IMR-90 (cell line): ENCODE measurements at regions not wholly inside any gene's neighbourhood (a gene's known extent, or its start where the extent isn't known, plus 50 kb on each side); places are given as distances from the start of the nearest gene placed in this dataset.

ENCODE experiments used
- ATAC-seq: fragments of 200-7000 bp; cut with Tn5 transposase; 2 replicates; pipeline ENCODE4 v1.9.1; 2020; ENCODE audit warnings: low read depth, mild to moderate bottlenecking, moderate library complexity
- BruUV-seq: library from RNA; stranded (reverse); fragments of 400-500 nt; replicated peaks from 2 replicates; lab custom pipeline; 2021; lab: Mats Ljungman, UMichigan
- CTCF ChIA-PET: fragments of 300-600 bp; formaldehyde crosslinking; extraction: SDS; loops from one replicate; lab custom pipeline; 2021; ENCODE audit warnings: antibody characterized with exemption; lab: Yijun Ruan, JAX
- POLR2A ChIA-PET: fragments of 300-600 bp; sonication (Branson Sonifier 250); formaldehyde crosslinking; loops from one replicate; lab custom pipeline; 2022; ENCODE audit warnings: antibody characterized with exemption; ENCODE audit not compliant: unreplicated experiment; lab: Charles Lee
- DNase-seq: peaks from one replicate; pipeline ENCODE4 v3.0.0; 2013
- H2AFZ ChIP-seq: replicated peaks from 2 replicates; pipeline ENCODE3; 2013; ENCODE audit warnings: low read length, mild to moderate bottlenecking; ENCODE audit not compliant: poor library complexity
- H2AK5ac ChIP-seq: 2 replicates; pipeline ENCODE4 v1.6.1; 2013; ENCODE audit warnings: low read depth, low read length, inconsistent platforms
- H2AK9ac ChIP-seq: replicated peaks from 2 replicates; pipeline ENCODE3; 2013; ENCODE audit warnings: mild to moderate bottlenecking, low read depth, low read length, moderate library complexity; ENCODE audit not compliant: poor library complexity
- H2BK120ac ChIP-seq: 2 replicates; pipeline ENCODE4 v1.6.1; 2013; ENCODE audit warnings: low read depth, low read length, inconsistent platforms
- H2BK15ac ChIP-seq: 3 replicates; pipeline ENCODE4 v1.6.1; 2013; ENCODE audit warnings: low read depth, low read length, inconsistent platforms
- H2BK20ac ChIP-seq: 2 replicates; pipeline ENCODE4 v1.6.1; 2013; ENCODE audit warnings: low read depth, mild to moderate bottlenecking, inconsistent platforms, low read length, moderate library complexity
- H2BK5ac ChIP-seq: 2 replicates; pipeline ENCODE4 v1.6.1; 2013; ENCODE audit warnings: mild to moderate bottlenecking, low read depth, low read length, inconsistent platforms; ENCODE audit not compliant: poor library complexity, severe bottlenecking
- H3K14ac ChIP-seq: replicated peaks from 2 replicates; pipeline ENCODE4 v1.6.1; 2013; ENCODE audit warnings: low read depth, low read length, inconsistent platforms
- H3K18ac ChIP-seq: 2 replicates; pipeline ENCODE4 v1.6.1; 2013; ENCODE audit warnings: low read depth, low read length, control low read depth
- H3K23ac ChIP-seq: 2 replicates; pipeline ENCODE4 v1.6.1; 2013; ENCODE audit warnings: low read depth, low read length, inconsistent platforms
- H3K27ac ChIP-seq: 2 replicates; pipeline ENCODE4 v1.5.1; 2013; ENCODE audit warnings: mild to moderate bottlenecking, control low read depth, low read length; ENCODE audit not compliant: insufficient read depth
- H3K27me3 ChIP-seq: 2 replicates; pipeline ENCODE4 v1.6.1; 2013; ENCODE audit warnings: low read length; ENCODE audit not compliant: control insufficient read depth, insufficient read depth
- H3K36me3 ChIP-seq: 2 replicates; pipeline ENCODE4 v1.6.1; 2013; ENCODE audit warnings: low read length, mixed read lengths; ENCODE audit not compliant: control insufficient read depth, insufficient read depth
- H3K4ac ChIP-seq: 2 replicates; pipeline ENCODE4 v1.6.1; 2013; ENCODE audit warnings: low read depth, low read length, inconsistent platforms
- H3K4me1 ChIP-seq: 2 replicates; pipeline ENCODE4 v1.6.1; 2013; ENCODE audit warnings: low read length, mixed read lengths; ENCODE audit not compliant: control insufficient read depth, insufficient read depth
- H3K4me2 ChIP-seq: 2 replicates; pipeline ENCODE4 v1.6.1; 2013; ENCODE audit warnings: low read depth, mild to moderate bottlenecking, control low read depth, low read length, moderate library complexity
- H3K4me3 ChIP-seq: 2 replicates; pipeline ENCODE4 v1.5.1; 2013; ENCODE audit warnings: low read depth, mild to moderate bottlenecking, control low read depth, low read length, moderate library complexity; ENCODE audit not compliant: insufficient read depth
- H3K56ac ChIP-seq: 2 replicates; pipeline ENCODE4 v1.6.1; 2013; ENCODE audit warnings: low read length, inconsistent platforms; ENCODE audit not compliant: insufficient read depth; ENCODE audit errors: extremely low read depth
- H3K79me1 ChIP-seq, 2 experiments: 2 replicates each; pipeline ENCODE4 v1.6.1; 2013; ENCODE audit warnings: low read length in 2 of 2, inconsistent platforms in 1 of 2, low read depth in 1 of 2
- H3K9ac ChIP-seq: 2 replicates; pipeline ENCODE4 v1.6.1; 2013; ENCODE audit warnings: low read depth, low read length, control low read depth
- H3K9me1 ChIP-seq: 2 replicates; pipeline ENCODE4 v1.6.1; 2013; ENCODE audit warnings: low read length, inconsistent platforms; ENCODE audit not compliant: insufficient read depth
- H3K9me3 ChIP-seq: 2 replicates; pipeline ENCODE4 v1.6.1; 2013; ENCODE audit warnings: low read length; ENCODE audit not compliant: control insufficient read depth, insufficient read depth
- H4K20me1 ChIP-seq: 2 replicates; pipeline ENCODE4 v1.6.1; 2013; ENCODE audit warnings: low read length, inconsistent platforms; ENCODE audit not compliant: insufficient read depth
- H4K5ac ChIP-seq: 2 replicates; pipeline ENCODE4 v1.6.1; 2013; ENCODE audit warnings: mild to moderate bottlenecking, low read depth, low read length, control low read depth
- H4K8ac ChIP-seq, 2 experiments: 2 replicates each; pipeline ENCODE4 v1.6.1; 2013; ENCODE audit warnings: low read depth in 2 of 2, low read length in 2 of 2, control low read depth in 1 of 2, inconsistent platforms in 1 of 2
- H4K91ac ChIP-seq: 2 replicates; pipeline ENCODE4 v1.6.1; 2013; ENCODE audit warnings: low read depth, low read length, inconsistent platforms; ENCODE audit not compliant: insufficient read depth
- CEBPB ChIP-seq: IDR thresholded peaks from 2 replicates; pipeline ENCODE4 v1.6.1; 2012; ENCODE audit warnings: low read depth, low read length, improper control_type of control experiment
- FOS ChIP-seq: fragments of 150-350 bp; IDR thresholded peaks from 2 replicates; pipeline ENCODE4 v1.6.1; 2016; ENCODE audit warnings: low read depth, low read length
- whole genome bisulfite sequencing, 2 experiments: methylation state at CpG; one replicate each; pipeline versions ENCODE4 v1.1.5 to v1.1.7; 2013; ENCODE audit warnings: missing lambda C conversion rate in 2 of 2; ENCODE audit not compliant: insufficient read length in 1 of 2; ENCODE audit errors: extremely low coverage in 2 of 2; 5-methylcytosine and 5-hydroxymethylcytosine counted together
- dilution Hi-C: fragments of 300-500 bp; cut with HindIII; formaldehyde crosslinking; loops from one replicate; pipeline ENCODE4 v1.14.3; 2018; ENCODE audit warnings: low sequenced_read_pairs; ENCODE audit not compliant: unreplicated experiment
- in situ Hi-C: fragments of 300-500 bp; cut with MboI; formaldehyde crosslinking; loops from 3 replicates; pipeline ENCODE4 v1.14.3; 2019; ENCODE audit warnings: low sequenced_read_pairs, inconsistent platforms, mixed read lengths
- intact Hi-C: fragments of 100-400 bp; cut with micrococcal nuclease; formaldehyde crosslinking; loops from 2 replicates; pipeline ENCODE4 v1.10.0; 2022

DNA sequence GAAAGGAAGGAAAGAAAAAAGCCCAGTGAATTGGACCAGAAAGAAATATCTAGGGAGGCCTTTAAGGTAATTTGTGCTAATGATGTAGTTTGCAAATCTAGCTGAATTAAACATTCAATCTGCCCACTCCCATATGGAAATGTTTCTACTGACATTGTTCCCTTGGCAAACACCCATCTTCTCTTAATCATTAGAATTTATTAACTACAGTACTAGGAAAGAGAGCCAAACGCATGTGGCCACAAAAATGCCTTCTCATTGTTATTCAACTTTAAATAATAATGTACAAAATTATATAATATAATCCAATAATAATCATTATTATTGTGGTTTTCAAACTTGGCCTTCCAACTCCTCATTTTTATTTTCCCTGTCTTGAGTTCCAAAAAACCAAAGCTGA, 234.7 kb downstream of the NHLRC3 start:
- H3K4me3 ChIP-seq, result no peak overlapping the region
- CTCF ChIA-PET, result no interaction called here
- no peak overlapping the region for H3K56ac ChIP-seq
- TF ChIP-seq CEBPB (no peak), FOS (no peak)
- no peak for DNase-seq
- no TSS peak for BruUV-seq
- no peak overlapping the region for H2BK120ac ChIP-seq
- no peak overlapping the region for H3K4ac ChIP-seq
- POLR2A ChIA-PET, result no interaction called here
- H2AK5ac ChIP-seq, result no peak overlapping the region
- no peak overlapping the region for H2AFZ ChIP-seq
- dilution Hi-C loops, result no loop called here
- no peak overlapping the region for H2BK5ac ChIP-seq
- no peak overlapping the region for H4K91ac ChIP-seq
- H3K9me1 ChIP-seq, result no peaks in the 10 kb centered on the region
- H3K36me3 ChIP-seq, result no peaks in the 10 kb centered on the region
- H4K20me1 ChIP-seq, result no peaks in the 10 kb centered on the region
- H4K8ac ChIP-seq, result no peak overlapping the region
- no peak overlapping the region for H3K9ac ChIP-seq
- H3K79me1 ChIP-seq, result no peaks in the 10 kb centered on the region
- in situ Hi-C loops, result no loop called here
- no peak overlapping the region for H2BK20ac ChIP-seq
- intact Hi-C loops, result no loop called here
- H3K14ac ChIP-seq, result no peak overlapping the region
- no peaks in the 10 kb centered on the region for H3K4me1 ChIP-seq
- no peak overlapping the region for H3K18ac ChIP-seq
- H3K4me2 ChIP-seq, result no peak overlapping the region
- H4K5ac ChIP-seq, result no peak overlapping the region
- H3K9me3 ChIP-seq, result no peaks in the 10 kb centered on the region
- H2BK15ac ChIP-seq, result no peak overlapping the region
- no peak overlapping the region for H3K23ac ChIP-seq
- peaks cover 2% of the 10 kb centered on the region for H3K27me3 ChIP-seq
- no CpG with 5 or more reads among the region's 1 CpG for WGBS, 2 experiments
- H2AK9ac ChIP-seq, result no peak overlapping the region
- no peak overlapping the region for H3K27ac ChIP-seq
- ATAC-seq, result no peak
